ENCODE measurements at regions not wholly inside any gene's neighbourhood (a gene's known extent, or its start where the extent isn't known, plus 50 kb on each side); places are given as distances from the start of the nearest gene placed in this dataset.

DNA sequence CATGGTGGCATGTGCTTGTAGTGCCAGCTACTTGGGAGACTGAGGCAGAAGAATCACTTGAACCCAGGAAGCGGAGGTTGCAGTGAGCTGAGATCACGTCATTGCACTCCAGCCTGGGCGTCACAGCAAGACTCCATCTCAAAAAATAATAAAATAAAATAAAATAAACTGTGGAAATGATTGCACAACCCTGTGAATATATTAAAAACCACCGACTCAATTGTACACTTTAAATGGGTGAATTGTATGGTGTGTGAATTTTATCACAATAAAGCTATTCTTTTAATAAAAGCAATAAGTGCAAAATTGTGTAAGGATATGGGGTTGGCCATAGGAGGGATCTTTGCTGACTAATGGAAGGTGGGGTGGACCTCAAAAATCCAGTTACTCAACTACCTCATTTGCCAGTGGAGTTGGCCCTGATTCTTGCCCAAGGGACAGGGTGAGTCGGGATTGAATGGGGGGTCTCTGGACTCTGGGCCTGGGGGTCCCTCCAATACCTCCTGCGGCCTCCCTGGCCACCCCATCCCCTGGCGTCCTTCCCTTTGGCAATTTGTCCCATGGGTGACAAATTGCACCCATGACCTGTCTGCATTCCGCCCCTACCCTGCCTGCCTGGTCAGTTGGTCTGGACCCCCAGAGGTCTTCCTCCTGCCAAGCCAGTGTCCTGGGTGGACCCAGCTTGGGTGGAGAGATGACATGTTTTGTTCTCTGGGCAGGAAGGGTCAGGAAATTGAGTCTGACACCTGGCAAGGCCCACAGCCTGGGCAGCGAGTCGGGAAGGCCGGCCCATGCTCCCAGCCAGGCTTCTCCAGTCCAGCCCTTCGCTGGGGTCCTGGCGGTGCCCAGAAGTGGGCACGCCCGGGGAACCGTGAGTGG, 61.7 kb upstream of the ELN start:
- no peak overlapping the region for H3K27ac ChIP-seq (ENCODE audit: low read depth in 1 of 2, low read length in 1 of 2)
- no peaks in the 10 kb centered on the region for H3K36me3 ChIP-seq (ENCODE audit: control insufficient read depth in 4 of 4, insufficient read depth in 4 of 4, low read length in 4 of 4)
- TF ChIP-seq CTCF (IDR thresholded peaks at IDR 0.05; ENCODE audit: control extremely low read depth, extremely low read depth), result no peak
- H3K27me3 ChIP-seq (ENCODE audit: control insufficient read depth in 3 of 3, insufficient read depth in 3 of 3, low read length in 2 of 3), result no peaks in the 10 kb centered on the region
- no peaks in the 10 kb centered on the region for H3K4me1 ChIP-seq (ENCODE audit: control insufficient read depth in 5 of 5, insufficient read depth in 5 of 5, low read length in 5 of 5)
- H3K9ac ChIP-seq (ENCODE audit: insufficient read depth in 1 of 2, low read length in 2 of 2), result no peak overlapping the region
- no peak overlapping the region for H3K4me3 ChIP-seq
- DNase-seq (no peak), ATAC-seq (ENCODE audit: insufficient read depth, low FRiP score) (no peak)
- WGBS, 2 donors, result 80 to 94% methylated on average over 16 of the region's 16 CpGs
- H3K9me3 ChIP-seq (ENCODE audit: control insufficient read depth in 4 of 4, insufficient read depth in 3 of 4, low read length in 3 of 4), result peaks cover 0 to 6% (median 3%) of the 10 kb centered on the region in 4 donors

DNA sequence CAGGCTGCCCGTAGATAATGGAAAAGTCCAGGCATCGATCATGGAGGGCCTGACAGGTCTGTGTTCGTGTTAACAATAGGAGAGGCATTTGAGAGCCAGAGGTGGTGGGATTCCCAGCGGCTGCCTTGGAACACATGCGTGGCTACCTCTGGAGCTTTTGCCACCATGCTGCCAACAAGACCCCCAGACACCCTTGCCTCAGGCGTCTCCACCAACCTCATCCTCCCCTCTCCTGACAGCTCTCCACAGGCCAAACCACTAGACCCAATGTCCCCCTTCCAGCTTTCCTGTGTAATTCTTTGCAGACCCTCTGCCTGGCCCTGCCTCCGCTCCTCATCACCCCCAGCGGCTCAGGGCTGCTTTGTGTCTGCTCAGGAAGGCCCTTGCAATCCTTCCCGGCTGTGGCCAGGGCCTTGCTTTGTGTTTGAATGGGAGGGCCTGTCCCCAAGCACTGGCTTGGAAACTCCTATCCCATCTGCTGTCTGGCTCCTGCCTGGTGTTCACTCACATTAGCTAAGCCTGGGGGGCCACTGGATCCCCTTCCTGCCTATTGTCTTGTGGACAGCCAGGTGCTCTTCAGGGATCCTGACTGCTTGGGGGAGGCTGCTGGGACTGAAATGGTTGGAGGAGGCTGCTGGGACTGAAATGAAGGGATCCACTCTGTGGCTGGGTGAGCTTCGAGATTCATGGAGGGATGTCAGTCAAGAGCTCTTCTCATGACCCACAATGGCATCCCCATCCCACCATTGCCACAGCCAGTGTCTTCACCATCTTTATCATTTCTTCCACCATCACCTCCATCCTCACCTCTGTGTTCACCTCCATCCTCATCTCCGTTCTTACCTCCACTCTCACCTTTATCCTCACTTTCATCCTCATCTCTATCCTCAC, 60.8 kb upstream of the ELN start:
- H3K27me3 ChIP-seq (ENCODE audit: control insufficient read depth in 3 of 3, insufficient read depth in 3 of 3, low read length in 2 of 3), result no peaks in the 10 kb centered on the region
- 81 to 84% methylated on average over 11 of the region's 11 CpGs for WGBS, 2 donors
- no peak for TF ChIP-seq CTCF (IDR thresholded peaks at IDR 0.05; ENCODE audit: control extremely low read depth, extremely low read depth)
- H3K9ac ChIP-seq (ENCODE audit: insufficient read depth in 1 of 2, low read length in 2 of 2), result no peak overlapping the region
- H3K9me3 ChIP-seq (ENCODE audit: control insufficient read depth in 4 of 4, insufficient read depth in 3 of 4, low read length in 3 of 4), result peaks cover 0 to 6% (median 3%) of the 10 kb centered on the region in 4 donors
- no peaks in the 10 kb centered on the region for H3K4me1 ChIP-seq (ENCODE audit: control insufficient read depth in 5 of 5, insufficient read depth in 5 of 5, low read length in 5 of 5)
- DNase-seq, result peak; percentile 33 to 46 (median 40)
- no peak overlapping the region for H3K4me3 ChIP-seq
- ATAC-seq (ENCODE audit: insufficient read depth, low FRiP score), result no peak
- no peak overlapping the region for H3K27ac ChIP-seq (ENCODE audit: low read depth in 1 of 2, low read length in 1 of 2)
- no peaks in the 10 kb centered on the region for H3K36me3 ChIP-seq (ENCODE audit: control insufficient read depth in 4 of 4, insufficient read depth in 4 of 4, low read length in 4 of 4)

DNA sequence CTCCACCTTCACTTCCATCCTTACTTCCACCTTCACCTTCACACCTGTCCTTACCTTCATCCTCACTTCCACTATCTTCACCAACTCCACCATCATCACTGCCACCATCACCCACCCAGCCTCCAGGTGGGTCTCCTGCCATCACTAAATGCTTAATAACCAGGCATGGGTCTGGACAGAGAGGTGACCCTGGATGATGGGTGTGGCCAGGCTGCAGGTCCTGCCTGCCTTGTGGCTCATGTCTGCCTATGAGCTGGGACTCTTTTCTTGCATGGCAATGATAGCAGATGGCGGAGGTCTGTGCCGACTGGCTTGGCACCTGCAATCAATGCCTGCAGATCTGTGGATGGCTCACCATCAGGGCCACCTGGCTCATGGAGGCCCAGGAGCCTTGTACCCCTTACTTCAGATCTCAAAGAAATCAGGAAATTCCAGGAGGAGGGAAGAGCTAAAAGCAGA, 60.1 kb upstream of the ELN start:
- no peaks in the 10 kb centered on the region for H3K27me3 ChIP-seq (ENCODE audit: control insufficient read depth in 3 of 3, insufficient read depth in 3 of 3, low read length in 2 of 3)
- no peaks in the 10 kb centered on the region for H3K4me1 ChIP-seq (ENCODE audit: control insufficient read depth in 5 of 5, insufficient read depth in 5 of 5, low read length in 5 of 5)
- TF ChIP-seq CTCF (IDR thresholded peaks at IDR 0.05; ENCODE audit: control extremely low read depth, extremely low read depth), result no peak
- WGBS, 2 donors, result 96 to 99% methylated on average over 2 of the region's 2 CpGs
- peaks cover 0 to 6% (median 3%) of the 10 kb centered on the region in 4 donors for H3K9me3 ChIP-seq (ENCODE audit: control insufficient read depth in 4 of 4, insufficient read depth in 3 of 4, low read length in 3 of 4)
- no peaks in the 10 kb centered on the region for H3K36me3 ChIP-seq (ENCODE audit: control insufficient read depth in 4 of 4, insufficient read depth in 4 of 4, low read length in 4 of 4)
- H3K4me3 ChIP-seq, result no peak overlapping the region
- ATAC-seq (ENCODE audit: insufficient read depth, low FRiP score) (no peak), DNase-seq (peak in 1 of 3 donors; percentile 20)
- H3K9ac ChIP-seq (ENCODE audit: insufficient read depth in 1 of 2, low read length in 2 of 2), result no peak overlapping the region
- H3K27ac ChIP-seq (ENCODE audit: low read depth in 1 of 2, low read length in 1 of 2), result no peak overlapping the region

Data from lung (tissue), 11 donors.